T-helper 17 cell (primary cell): ENCODE measurements at regions not wholly inside any gene's neighbourhood (a gene's known extent, or its start where the extent isn't known, plus 50 kb on each side); places are given as distances from the start of the nearest gene placed in this dataset.

ENCODE experiments used
- ATAC-seq: fragments of 150-1000 bp; cut with Tn5 transposase; 2 replicates; pipeline ENCODE4 v1.10.0; 2021; ENCODE audit warnings: mild to moderate bottlenecking, moderate library complexity
- DNase-seq, 3 donors: peaks; one replicate each; pipeline versions ENCODE4 v3.0.0 to v3.0.0-alpha.2; 2020 to 2021
- H3K9me3 ChIP-seq: one replicate; pipeline ENCODE4 v1.7.0; 2013; ENCODE audit warnings: low read length, mild to moderate bottlenecking; ENCODE audit not compliant: control insufficient read depth, poor library complexity, severe bottlenecking
- H3K27ac Mint-ChIP-seq: one replicate; pipeline ENCODE4 v1.8.0; 2022; ENCODE audit warnings: mild to moderate bottlenecking, moderate library complexity, mixed read lengths
- H3K27me3 Mint-ChIP-seq: one replicate; pipeline ENCODE4 v1.8.0; 2022; ENCODE audit warnings: mixed read lengths
- H3K36me3 Mint-ChIP-seq: one replicate; pipeline ENCODE4 v1.8.0; 2022; ENCODE audit warnings: low read depth, mixed read lengths
- H3K4me1 Mint-ChIP-seq: one replicate; pipeline ENCODE4 v1.8.0; 2022; ENCODE audit warnings: mild to moderate bottlenecking, mixed read lengths
- H3K4me3 Mint-ChIP-seq: one replicate; pipeline ENCODE4 v1.8.0; 2022; ENCODE audit warnings: mild to moderate bottlenecking, moderate library complexity, mixed read lengths

GRCh38 chr2:238698451-238699306, 149.2 kb upstream of the TWIST2 start:
- Mint-ChIP-seq H3K27me3 (peaks cover 29% of the 10 kb centered on the region), H3K36me3 (peaks cover 3% of the 10 kb centered on the region), H3K4me1 (peaks cover 8% of the 10 kb centered on the region), H3K4me3 (no peak overlapping the region), H3K27ac (no peak overlapping the region)
- DNase-seq (no peak), ATAC-seq (no peak)
- no peaks in the 10 kb centered on the region for H3K9me3 ChIP-seq

- Mint-ChIP-seq H3K36me3 (no peaks in the 10 kb centered on the region), H3K27ac (no peak overlapping the region), H3K4me1 (peaks cover 4% of the 10 kb centered on the region), H3K27me3 (peaks cover 21% of the 10 kb centered on the region), H3K4me3 (no peak overlapping the region)
- ATAC-seq (no peak), DNase-seq (no peak)
- no peaks in the 10 kb centered on the region for H3K9me3 ChIP-seq
Measured at GRCh38 chr2:238699307-238700116, 148.4 kb upstream of the TWIST2 start.

GRCh38 chr2:238700117-238700457, 147.8 kb upstream of the TWIST2 start:
- no peak overlapping the region for H3K4me3 Mint-ChIP-seq
- peaks cover 16% of the 10 kb centered on the region for H3K27me3 Mint-ChIP-seq

GRCh38 chr2:238700506-238701340, 147.2 kb upstream of the TWIST2 start:
- DNase-seq = no peak
- H3K4me1 Mint-ChIP-seq = peaks cover 4% of the 10 kb centered on the region
- no peak for ATAC-seq
- no peak overlapping the region for H3K4me3 Mint-ChIP-seq
- no peaks in the 10 kb centered on the region for H3K9me3 ChIP-seq
- no peaks in the 10 kb centered on the region for H3K36me3 Mint-ChIP-seq
- H3K27me3 Mint-ChIP-seq = peaks cover 15% of the 10 kb centered on the region
- H3K27ac Mint-ChIP-seq = no peak overlapping the region

More at GRCh38 chr2:238700117-238700457, 147.8 kb upstream of the TWIST2 start:
- no peak for ATAC-seq
- Mint-ChIP-seq H3K36me3 (no peaks in the 10 kb centered on the region), H3K27ac (no peak overlapping the region), H3K4me1 (peaks cover 4% of the 10 kb centered on the region)
- DNase-seq = no peak
- no peaks in the 10 kb centered on the region for H3K9me3 ChIP-seq

GRCh38 chr2:238701341-238702206, 146.3 kb upstream of the TWIST2 start:
- Mint-ChIP-seq H3K4me3 (no peak overlapping the region), H3K27me3 (peaks cover 15% of the 10 kb centered on the region), H3K36me3 (no peaks in the 10 kb centered on the region), H3K27ac (no peak overlapping the region), H3K4me1 (peaks cover 4% of the 10 kb centered on the region)
- no peak for ATAC-seq
- no peaks in the 10 kb centered on the region for H3K9me3 ChIP-seq
- no peak for DNase-seq

- DNase-seq (no peak), ATAC-seq (no peak)
- H3K9me3 ChIP-seq = no peaks in the 10 kb centered on the region
- Mint-ChIP-seq H3K4me3 (no peak overlapping the region), H3K4me1 (peaks cover 4% of the 10 kb centered on the region), H3K36me3 (no peaks in the 10 kb centered on the region), H3K27me3 (peaks cover 15% of the 10 kb centered on the region), H3K27ac (no peak overlapping the region)
Measured at GRCh38 chr2:238702276-238703052, 145.4 kb upstream of the TWIST2 start.

- no peak overlapping the region for H3K4me3 Mint-ChIP-seq
- H3K36me3 Mint-ChIP-seq = peaks cover 2% of the 10 kb centered on the region
- no peaks in the 10 kb centered on the region for H3K9me3 ChIP-seq
- DNase-seq = no peak
- H3K27ac Mint-ChIP-seq = no peak overlapping the region
- peaks cover 4% of the 10 kb centered on the region for H3K4me1 Mint-ChIP-seq
- peaks cover 20% of the 10 kb centered on the region for H3K27me3 Mint-ChIP-seq
- ATAC-seq = no peak
Measured at GRCh38 chr2:238703053-238703415, 144.9 kb upstream of the TWIST2 start.

- H3K4me1 Mint-ChIP-seq = peaks cover 2% of the 10 kb centered on the region
- H3K27me3 Mint-ChIP-seq = peaks cover 21% of the 10 kb centered on the region
- H3K27ac Mint-ChIP-seq = no peak overlapping the region
- no peaks in the 10 kb centered on the region for H3K9me3 ChIP-seq
- DNase-seq = no peak
- H3K36me3 Mint-ChIP-seq = peaks cover 2% of the 10 kb centered on the region
- ATAC-seq = no peak
- no peak overlapping the region for H3K4me3 Mint-ChIP-seq
Measured at GRCh38 chr2:238703436-238703835, 144.4 kb upstream of the TWIST2 start.

GRCh38 chr2:238704471-238705225, 143.2 kb upstream of the TWIST2 start:
- Mint-ChIP-seq H3K4me3 (no peak overlapping the region), H3K27me3 (peaks cover 27% of the 10 kb centered on the region), H3K4me1 (no peaks in the 10 kb centered on the region), H3K27ac (no peak overlapping the region), H3K36me3 (peaks cover 2% of the 10 kb centered on the region)
- DNase-seq (no peak), ATAC-seq (no peak)
- no peaks in the 10 kb centered on the region for H3K9me3 ChIP-seq

GRCh38 chr2:238706163-238706562, 141.7 kb upstream of the TWIST2 start:
- DNase-seq (no peak), ATAC-seq (no peak)
- peaks cover 31% of the 10 kb centered on the region for H3K27me3 Mint-ChIP-seq
- H3K9me3 ChIP-seq = no peaks in the 10 kb centered on the region
- H3K27ac Mint-ChIP-seq = no peak overlapping the region
- H3K36me3 Mint-ChIP-seq = peaks cover 2% of the 10 kb centered on the region
- H3K4me3 Mint-ChIP-seq = no peak overlapping the region
- no peaks in the 10 kb centered on the region for H3K4me1 Mint-ChIP-seq

GRCh38 chr2:238706673-238707072, 141.2 kb upstream of the TWIST2 start:
- ATAC-seq (no peak), DNase-seq (no peak)
- no peak overlapping the region for H3K27ac Mint-ChIP-seq
- no peaks in the 10 kb centered on the region for H3K9me3 ChIP-seq
- H3K36me3 Mint-ChIP-seq = peaks cover 2% of the 10 kb centered on the region
- no peaks in the 10 kb centered on the region for H3K4me1 Mint-ChIP-seq
- no peak overlapping the region for H3K4me3 Mint-ChIP-seq
- peaks cover 27% of the 10 kb centered on the region for H3K27me3 Mint-ChIP-seq
